NT2/D1 (cell line): ENCODE measurements at regions not wholly inside any gene's neighbourhood (a gene's known extent, or its start where the extent isn't known, plus 50 kb on each side); places are given as distances from the start of the nearest gene placed in this dataset.

Experiments used
- SUZ12 ChIP-seq: IDR thresholded peaks from 2 replicates; pipeline ENCODE4 v1.6.1; 2011; ENCODE audit not compliant: insufficient read length, insufficient read depth; ENCODE audit errors: extremely low read depth
- YY1 ChIP-seq: IDR thresholded peaks from 2 replicates; pipeline ENCODE4 v1.6.1; 2011; ENCODE audit not compliant: insufficient read length, insufficient read depth
- ZNF274 ChIP-seq: IDR thresholded peaks from 2 replicates; pipeline ENCODE4 v1.6.1; 2011; ENCODE audit warnings: mild to moderate bottlenecking, low read depth, low read length

GRCh38 chr9:103203172-103203571, 208.0 kb downstream of the CYLC2 start:
- TF ChIP-seq YY1 (no peak), SUZ12 (no peak), ZNF274 (no peak)
